HCT116 (cell line): ENCODE measurements at regions not wholly inside any gene's neighbourhood (a gene's known extent, or its start where the extent isn't known, plus 50 kb on each side); places are given as distances from the start of the nearest gene placed in this dataset.

Experiments used
- ATAC-seq: fragments of 200-7000 bp; cut with Tn5 transposase; 2 replicates; pipeline ENCODE4 v1.9.1; 2020; ENCODE audit warnings: mild to moderate bottlenecking, moderate library complexity
- BruUV-seq: library from RNA; stranded (reverse); fragments of 400-500 nt; replicated peaks from 2 replicates; lab custom pipeline; 2021; lab: Mats Ljungman, UMichigan
- CTCF ChIA-PET: fragments of 300-600 bp; sonication (Branson Sonifier 250); formaldehyde crosslinking; loops from one replicate; lab custom pipeline; 2021; ENCODE audit warnings: antibody characterized with exemption; lab: Charles Lee
- POLR2A ChIA-PET: fragments of 300-600, 350-600 bp; sonication (Branson Sonifier 250); formaldehyde crosslinking; loops from one replicate; lab custom pipeline; 2021; ENCODE audit warnings: antibody characterized with exemption; lab: Charles Lee
- RAD21 ChIA-PET, 2 experiments: fragments of 300-600 bp; sonication (Branson Sonifier 250); formaldehyde crosslinking; loops; one replicate each; lab custom pipeline; 2023; ENCODE audit warnings: low total read pairs in 2 of 2; ENCODE audit not compliant: uncharacterized antibody in 2 of 2, unreplicated experiment in 2 of 2, low non-redundant PET in 1 of 2; lab: Charles Lee
- DNase-seq: peaks from one replicate; pipeline ENCODE4 v3.0.0-alpha.2; 2010; ENCODE audit warnings: low read depth, low spot score
- H2AFZ ChIP-seq: fragments of 200-600 bp; shearing (Covaris generic), sonication (generic); 2 replicates; pipeline ENCODE4 v1.6.1; 2017; ENCODE audit warnings: low read depth, mixed run types, mixed read lengths, antibody characterized with exemption, low read length; ENCODE audit not compliant: poor library complexity, severe bottlenecking
- H3K27ac ChIP-seq: 2 replicates; pipeline ENCODE4 v1.5.1; 2012; ENCODE audit warnings: low read depth, low read length
- H3K27me3 ChIP-seq: fragments of 200-600 bp; sonication (generic); 2 replicates; pipeline ENCODE4 v1.6.1; 2016; ENCODE audit warnings: mixed run types, low read length, mixed read lengths; ENCODE audit not compliant: insufficient read depth
- H3K36me3 ChIP-seq, 2 experiments: fragments of 200-500 bp in 1 of 2; fragments of 200-600 bp in 1 of 2; sonication (Bioruptor generic) in 1 of 2; sonication (generic) in 1 of 2; 2 replicates each; pipeline versions ENCODE4 v1.5.1 to v1.6.1; 2014 to 2016; ENCODE audit warnings: low read length in 2 of 2, inconsistent platforms in 1 of 2, mixed read lengths in 1 of 2, mixed run types in 1 of 2; ENCODE audit not compliant: insufficient read depth in 2 of 2, control insufficient read depth in 1 of 2
- H3K4me1 ChIP-seq, 2 experiments: fragments of 200-600 bp in 1 of 2; sonication (generic) in 1 of 2; 2 replicates each; pipeline versions ENCODE4 v1.5.1 to v1.6.1; 2012 to 2017; ENCODE audit warnings: low read length in 2 of 2, inconsistent platforms in 1 of 2, mild to moderate bottlenecking in 1 of 2, mixed read lengths in 1 of 2, mixed run types in 1 of 2, moderate library complexity in 1 of 2; ENCODE audit not compliant: insufficient read depth in 2 of 2, control insufficient read depth in 1 of 2
- H3K4me2 ChIP-seq: fragments of 200-600 bp; sonication (generic); 2 replicates; pipeline ENCODE4 v1.6.1; 2017; ENCODE audit warnings: mixed run types, low read length, mixed read lengths
- H3K4me3 ChIP-seq, 2 experiments: fragments of 200-600 bp in 1 of 2; sonication (generic) in 1 of 2; replicated peaks in 1 of 2; 2 replicates each; pipeline ENCODE4 v1.5.1; 2011 to 2016; ENCODE audit warnings: low read length in 2 of 2, control low read depth in 1 of 2, low read depth in 1 of 2, mild to moderate bottlenecking in 1 of 2, mixed read lengths in 1 of 2, mixed run types in 1 of 2
- H3K79me2 ChIP-seq: fragments of 200-600 bp; sonication (generic); 2 replicates; pipeline ENCODE4 v1.6.1; 2017; ENCODE audit warnings: mild to moderate bottlenecking, mixed run types, low read length, moderate library complexity, mixed read lengths; ENCODE audit not compliant: insufficient read depth
- H3K9ac ChIP-seq: fragments of 200-600 bp; sonication (generic); 2 replicates; pipeline ENCODE4 v1.6.1; 2016; ENCODE audit warnings: low read length, mixed read lengths
- H3K9me2 ChIP-seq: fragments of 200-600 bp; sonication (generic), shearing (Covaris generic); 2 replicates; pipeline ENCODE4 v1.6.1; 2017; ENCODE audit warnings: mixed run types, mild to moderate bottlenecking, moderate library complexity; ENCODE audit not compliant: insufficient read depth
- H3K9me3 ChIP-seq, 2 experiments: fragments of 200-500 bp in 1 of 2; fragments of 200-600 bp in 1 of 2; sonication (Bioruptor generic) in 1 of 2; sonication (generic) in 1 of 2; 2 replicates each; pipeline ENCODE4 v1.6.1; 2014 to 2017; ENCODE audit warnings: low read length in 2 of 2, mixed read lengths in 2 of 2, inconsistent platforms in 1 of 2, low read depth in 1 of 2, mild to moderate bottlenecking in 1 of 2, mixed run types in 1 of 2, moderate library complexity in 1 of 2; ENCODE audit not compliant: control insufficient read depth in 1 of 2, insufficient read depth in 1 of 2
- H4K20me1 ChIP-seq: fragments of 200-600 bp; sonication (generic), shearing (Covaris generic); 2 replicates; pipeline ENCODE4 v1.6.1; 2017; ENCODE audit warnings: mixed run types, mild to moderate bottlenecking, moderate library complexity; ENCODE audit not compliant: insufficient read depth
- CBX3 ChIP-seq: IDR thresholded peaks from 2 replicates; pipeline ENCODE4 v1.6.1; 2012; ENCODE audit warnings: low read depth
- CEBPB ChIP-seq: IDR thresholded peaks from 2 replicates; pipeline ENCODE4 v1.6.1; 2012; ENCODE audit warnings: low read depth
- CTCF ChIP-seq, 3 experiments: fragments of 200-600 bp in 1 of 3; sonication (generic) in 1 of 3; IDR thresholded peaks in 2 of 3; conservative IDR thresholded peaks in 1 of 3; 2 replicates each; pipeline ENCODE4 v1.5.1; 2012 to 2017; ENCODE audit warnings: low read depth in 2 of 3, low read length in 2 of 3, antibody characterized with exemption in 1 of 3, borderline replicate concordance in 1 of 3, control low read depth in 1 of 3, mild to moderate bottlenecking in 1 of 3, mixed read lengths in 1 of 3, mixed run types in 1 of 3, moderate library complexity in 1 of 3; ENCODE audit not compliant: insufficient read depth in 1 of 3
- EZH2 ChIP-seq: fragments of 200-600 bp; sonication (generic); IDR thresholded peaks from 2 replicates; pipeline ENCODE4 v1.6.1; 2017; ENCODE audit warnings: antibody characterized with exemption, mixed run types
- FOSL1 ChIP-seq: IDR thresholded peaks from 2 replicates; pipeline ENCODE4 v1.6.1; 2012; ENCODE audit warnings: low read depth
- JUND ChIP-seq: IDR thresholded peaks from 2 replicates; pipeline ENCODE4 v1.6.1; 2012
- MAX ChIP-seq: IDR thresholded peaks from 2 replicates; pipeline ENCODE4 v1.6.1; 2012
- POLR2A ChIP-seq: IDR thresholded peaks from 2 replicates; pipeline ENCODE4 v1.7.0; 2011; ENCODE audit warnings: borderline replicate concordance; ENCODE audit not compliant: insufficient read depth, insufficient read length; ENCODE audit errors: extremely low read depth
- RAD21 ChIP-seq: IDR thresholded peaks from 2 replicates; pipeline ENCODE4 v1.6.1; 2012; ENCODE audit warnings: low read depth, mild to moderate bottlenecking
- SIN3A ChIP-seq: IDR thresholded peaks from 2 replicates; pipeline ENCODE4 v1.6.1; 2012; ENCODE audit warnings: low read depth
- SP1 ChIP-seq: IDR thresholded peaks from 2 replicates; pipeline ENCODE4 v1.6.1; 2012; ENCODE audit warnings: low read depth
- SRF ChIP-seq: IDR thresholded peaks from 2 replicates; pipeline ENCODE4 v1.6.1; 2012; ENCODE audit warnings: low read depth
- ZBTB33 ChIP-seq: IDR thresholded peaks from 2 replicates; pipeline ENCODE4 v1.6.1; 2011; ENCODE audit warnings: mild to moderate bottlenecking, low read length, moderate library complexity; ENCODE audit not compliant: insufficient replicate concordance; ENCODE audit errors: extremely low read depth
- ZFX ChIP-seq: fragments of 450-650 bp; IDR thresholded peaks from 2 replicates; pipeline ENCODE4 v1.6.1; 2017
- ZNF274 ChIP-seq: fragments of 200-500 bp; sonication (Bioruptor generic); IDR thresholded peaks from 2 replicates; pipeline ENCODE4 v1.6.1; 2014; ENCODE audit warnings: mild to moderate bottlenecking, low read depth, low read length, inconsistent platforms
- intact Hi-C: fragments of 100-400 bp; cut with micrococcal nuclease; formaldehyde crosslinking; loops from 2 replicates; pipeline ENCODE4 v1.10.0; 2022

- H3K4me1 ChIP-seq = no peaks in the 10 kb centered on the region
- H4K20me1 ChIP-seq = no peaks in the 10 kb centered on the region
- BruUV-seq = no TSS peak
- peaks cover 0 to 5% of the 10 kb centered on the region in 2 experiments; a peak in 1 of 4 replicates for H3K9me3 ChIP-seq
- no peaks in the 10 kb centered on the region for H3K9me2 ChIP-seq
- no peak overlapping the region for H3K4me2 ChIP-seq
- no peak overlapping the region for H3K9ac ChIP-seq
- no peak overlapping the region for H3K4me3 ChIP-seq
- H2AFZ ChIP-seq = no peak overlapping the region
- no peak for TF ChIP-seq CBX3
- no peak for TF ChIP-seq JUND
- no peak for TF ChIP-seq SRF
- no peak for TF ChIP-seq CEBPB
- TF ChIP-seq, all 23 proteins: peak for 0
- Histone ChIP-seq H3K79me2 (no peaks in the 10 kb centered on the region), H3K27me3 (no peaks in the 10 kb centered on the region), H3K27ac (no peak overlapping the region), H3K36me3 (no peaks in the 10 kb centered on the region)
- POLR2A ChIA-PET = no interaction called here
- ATAC-seq = no peak
- DNase-seq = no peak
- intact Hi-C loops = no loop called here
- RAD21 ChIA-PET = no interaction called here
- CTCF ChIA-PET = no interaction called here
Measured at GRCh38 chr5:25570067-25570583, 925.3 kb upstream of the CDH10 start.

GRCh38 chr5:25568989-25569625, 924.3 kb upstream of the CDH10 start:
- RAD21 ChIA-PET = no interaction called here
- no peak overlapping the region for H2AFZ ChIP-seq
- no peak for ATAC-seq
- no peak overlapping the region for H3K27ac ChIP-seq
- no peaks in the 10 kb centered on the region for H3K27me3 ChIP-seq
- POLR2A ChIA-PET = no interaction called here
- H3K4me3 ChIP-seq = no peak overlapping the region
- CTCF ChIA-PET = no interaction called here
- no peaks in the 10 kb centered on the region for H3K79me2 ChIP-seq
- BruUV-seq = no TSS peak
- H3K4me1 ChIP-seq = no peaks in the 10 kb centered on the region
- intact Hi-C loops = no loop called here
- H3K9me3 ChIP-seq = peaks cover 0 to 9% of the 10 kb centered on the region in 2 experiments; a peak in 1 of 4 replicates
- no peak overlapping the region for H3K4me2 ChIP-seq
- no peaks in the 10 kb centered on the region for H3K9me2 ChIP-seq
- H4K20me1 ChIP-seq = no peaks in the 10 kb centered on the region
- no peak overlapping the region for H3K9ac ChIP-seq
- H3K36me3 ChIP-seq = no peaks in the 10 kb centered on the region
- no peak for DNase-seq
- TF ChIP-seq SP1 (no peak), CTCF (IDR thresholded peaks at IDR 0.05 in 2 of 3, conservative IDR thresholded peaks at IDR 0.05 in 1 of 3; ENCODE audit: borderline replicate concordance in 1 of 3, insufficient read depth in 1 of 3, low read depth in 2 of 3, low read length in 2 of 3) (no peak), RAD21 (no peak), EZH2 (no peak), ZFX (no peak), MAX (no peak), CBX3 (no peak), POLR2A (no peak), ZBTB33 (no peak), FOSL1 (no peak), SRF (no peak), SIN3A (no peak), CEBPB (no peak), ZNF274 (no peak)
